Stimulated activated CD8-positive, alpha-beta memory T cell treated with anti-CD3 and anti-CD28 coated beads, Interleukin-15, amount 100 ng/mL, for 1 hour (primary cell): ENCODE measurements at regions not wholly inside any gene's neighbourhood (a gene's known extent, or its start where the extent isn't known, plus 50 kb on each side); places are given as distances from the start of the nearest gene placed in this dataset.

ENCODE experiments used
- DNase-seq: peaks from one replicate; pipeline ENCODE4 v3.0.0-alpha.2; 2020; ENCODE audit warnings: low read depth

DNA sequence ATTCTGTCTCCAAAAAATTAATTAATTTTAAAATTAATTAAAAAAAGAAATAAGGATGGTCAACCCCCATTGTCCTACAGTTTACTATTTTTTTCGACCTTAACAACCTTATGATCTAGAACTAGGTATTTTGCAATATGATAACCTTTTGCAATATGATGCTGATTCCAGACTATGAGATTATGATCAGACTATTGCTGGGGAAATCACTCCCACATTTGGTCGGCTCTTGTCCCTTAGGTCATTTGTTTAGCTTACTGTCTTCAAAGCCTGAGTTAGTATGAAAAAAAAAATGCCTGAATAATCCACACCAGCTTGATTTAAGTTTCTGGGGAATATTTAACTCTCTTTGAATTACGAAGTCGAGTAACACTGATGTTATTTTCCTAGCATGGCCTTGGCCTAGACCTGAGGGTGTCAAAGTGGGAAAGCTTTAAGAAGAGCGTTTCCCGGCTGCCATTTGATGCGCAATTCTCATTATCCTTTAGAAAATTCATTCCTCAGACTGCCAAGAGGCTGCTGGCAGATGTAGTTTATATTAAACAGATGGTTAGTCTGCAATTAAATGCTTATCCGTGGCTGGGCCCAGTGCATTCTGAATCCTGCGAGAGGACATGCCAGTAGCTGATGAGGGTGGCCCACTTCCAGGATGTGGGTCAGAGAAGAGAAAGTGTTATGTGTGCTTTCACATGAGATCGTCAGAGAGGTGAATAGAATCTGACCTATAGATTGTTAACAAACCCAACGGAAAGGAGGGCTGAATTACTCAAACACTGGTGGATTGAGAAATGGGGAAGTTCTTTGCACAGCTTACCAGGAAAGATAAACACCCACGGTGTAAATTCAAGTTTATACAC is 496.0 kb upstream of the THBS1 start:
- no peak for DNase-seq

DNA sequence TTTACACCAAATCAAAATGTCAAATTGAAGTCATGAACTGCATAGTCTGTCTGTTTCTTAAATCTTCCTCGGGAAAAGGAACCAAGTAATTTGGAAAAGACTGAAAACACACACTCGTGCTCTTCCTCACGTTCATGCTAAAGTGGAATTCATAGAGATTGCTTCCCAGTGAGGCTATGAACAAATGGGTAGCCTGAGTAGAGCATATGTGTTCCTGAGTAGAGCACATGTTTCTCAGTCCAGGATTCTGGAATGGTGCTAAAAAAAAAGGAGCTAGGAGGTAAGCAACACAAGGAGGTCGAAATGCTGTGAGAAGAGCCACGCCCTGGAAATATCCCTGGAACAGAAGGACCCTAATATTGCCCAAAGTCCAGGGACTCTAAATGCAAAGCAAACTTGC is 494.2 kb upstream of the THBS1 start:
- no peak for DNase-seq

DNA sequence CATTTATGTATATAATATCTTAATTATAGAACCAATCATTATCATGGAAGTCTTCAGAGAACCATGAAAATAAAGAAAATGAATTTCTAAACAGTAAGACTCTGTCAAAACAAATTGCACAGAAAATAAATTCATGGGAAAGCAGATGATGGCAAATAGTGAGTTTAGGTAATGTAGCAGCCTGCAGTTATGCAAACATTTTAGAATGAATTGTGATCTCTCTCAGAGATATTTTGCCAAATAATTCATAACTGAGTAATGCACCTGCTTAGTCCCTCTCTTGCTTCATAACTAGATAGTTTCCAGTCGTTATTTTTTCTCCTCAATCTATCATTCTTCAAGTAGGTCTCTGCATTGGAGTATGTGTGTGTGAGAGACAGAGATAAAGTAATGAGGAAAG is 492.7 kb upstream of the THBS1 start:
- DNase-seq = no peak

DNA sequence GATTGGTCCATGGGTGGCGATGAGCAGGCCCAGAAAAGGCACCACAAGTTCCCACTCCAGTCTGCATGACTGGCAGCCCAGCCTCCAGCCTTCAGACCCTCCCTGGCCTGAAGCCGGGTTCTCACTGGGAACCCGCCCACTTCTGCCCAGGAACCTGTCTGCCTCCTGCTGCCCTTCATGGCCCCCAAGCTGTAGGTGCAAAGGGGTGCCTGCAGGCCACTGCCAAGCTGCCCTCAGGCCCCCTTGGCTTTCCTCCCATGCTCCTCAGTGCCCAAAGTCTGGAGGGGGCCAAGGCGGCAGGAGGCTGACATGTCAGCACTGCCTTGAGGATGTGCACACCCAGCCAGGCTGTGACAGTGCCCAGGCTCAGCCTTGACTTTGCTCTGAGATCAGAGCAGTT is 488.5 kb upstream of the THBS1 start:
- DNase-seq = no peak

DNA sequence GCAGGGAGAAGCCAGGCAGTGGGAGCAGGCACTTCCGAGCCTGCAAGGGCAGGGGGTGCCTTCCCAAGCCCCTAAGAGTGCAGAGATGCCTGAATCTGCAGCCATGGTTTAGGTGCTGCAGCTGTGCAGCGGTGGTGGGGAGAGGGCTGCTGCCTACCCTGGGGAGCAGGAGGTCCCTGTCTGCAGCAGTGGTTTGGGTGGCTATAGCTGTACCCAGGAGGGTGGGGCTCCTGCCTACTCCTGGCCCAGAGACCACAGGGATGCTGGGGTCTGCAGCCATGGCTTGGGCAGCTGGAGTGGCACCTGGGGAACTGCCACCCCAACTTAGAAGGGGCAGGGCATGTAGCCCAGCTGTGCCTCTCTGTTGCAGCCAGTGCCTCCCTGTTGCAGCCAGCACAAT is 488.1 kb upstream of the THBS1 start:
- no peak for DNase-seq

DNA sequence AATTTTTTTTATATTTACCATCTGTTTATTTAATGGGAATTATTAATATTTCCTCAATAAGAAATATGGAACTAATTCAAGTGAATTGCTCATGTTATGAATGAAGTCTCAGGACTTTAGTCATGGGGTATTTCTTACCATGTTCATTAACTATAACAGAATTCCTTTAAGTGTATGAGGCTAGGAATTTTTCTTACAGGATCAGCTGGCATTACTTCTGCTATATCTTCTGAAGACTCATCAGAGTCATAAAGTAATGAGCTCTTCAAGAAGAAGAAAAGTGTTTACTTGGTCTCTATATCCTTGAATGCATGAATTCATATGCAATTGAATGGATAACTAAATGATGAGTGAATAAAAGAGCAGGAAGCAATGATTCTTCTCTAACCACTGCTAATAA is 486.8 kb upstream of the THBS1 start:
- no peak for DNase-seq

DNA sequence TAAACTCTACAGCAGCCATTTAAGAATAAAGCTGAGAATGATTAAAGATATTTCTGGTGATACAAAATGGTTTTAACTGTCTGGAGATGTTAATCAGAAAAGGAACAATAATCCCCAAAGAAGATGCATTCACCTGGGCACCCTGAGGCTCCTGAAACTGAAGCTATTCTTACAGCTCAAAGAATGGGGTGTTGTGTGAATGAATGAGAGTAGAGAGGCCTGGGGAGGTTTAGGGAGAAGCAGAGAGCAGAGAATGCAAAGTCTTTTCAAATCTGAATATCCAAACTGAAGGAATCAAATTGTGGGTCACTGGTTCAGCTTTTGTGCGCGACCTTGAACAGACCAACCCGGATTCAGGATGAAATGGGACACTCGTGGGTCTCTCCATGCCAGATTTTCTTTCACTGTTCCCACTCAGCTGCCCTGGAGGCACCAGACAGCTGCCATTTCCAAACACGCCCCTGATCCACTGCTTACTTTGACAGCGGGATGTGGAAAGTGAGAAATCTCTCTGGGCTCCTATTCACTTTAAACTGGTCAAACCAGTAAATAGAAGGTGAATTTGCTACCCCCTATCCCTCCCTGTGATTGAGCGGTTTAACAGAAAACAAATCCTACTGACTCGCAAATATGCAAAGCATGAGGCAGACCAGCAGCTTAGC is 485.5 kb upstream of the THBS1 start:
- no peak for DNase-seq

DNA sequence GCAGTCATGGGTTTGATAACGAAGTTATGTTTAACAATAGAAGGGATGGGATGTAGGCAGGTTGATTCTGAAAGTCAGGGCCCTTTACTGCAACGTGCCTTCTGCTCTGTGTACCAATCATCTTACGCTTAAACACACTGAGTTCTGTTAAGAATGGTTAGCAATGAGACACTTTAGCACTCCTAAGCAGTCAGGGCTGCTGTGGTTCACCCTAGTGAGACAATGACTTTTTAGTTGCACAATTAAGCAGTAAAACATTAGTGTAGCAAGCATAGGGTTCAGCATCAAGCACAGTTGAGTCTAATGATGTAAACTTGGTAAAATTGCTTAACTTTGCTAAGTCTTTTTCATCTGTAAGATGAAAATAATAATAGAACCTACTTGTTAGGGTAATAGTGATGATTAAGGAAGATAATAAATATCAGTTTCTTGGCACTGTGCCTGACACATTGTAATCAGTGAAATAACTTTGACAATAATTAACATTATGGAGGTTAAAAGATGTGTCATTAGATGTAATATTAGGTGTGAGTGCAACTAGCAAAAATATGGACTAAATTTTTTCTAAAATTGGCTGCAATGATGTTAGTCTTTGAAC is 484.2 kb upstream of the THBS1 start:
- no peak for DNase-seq

DNA sequence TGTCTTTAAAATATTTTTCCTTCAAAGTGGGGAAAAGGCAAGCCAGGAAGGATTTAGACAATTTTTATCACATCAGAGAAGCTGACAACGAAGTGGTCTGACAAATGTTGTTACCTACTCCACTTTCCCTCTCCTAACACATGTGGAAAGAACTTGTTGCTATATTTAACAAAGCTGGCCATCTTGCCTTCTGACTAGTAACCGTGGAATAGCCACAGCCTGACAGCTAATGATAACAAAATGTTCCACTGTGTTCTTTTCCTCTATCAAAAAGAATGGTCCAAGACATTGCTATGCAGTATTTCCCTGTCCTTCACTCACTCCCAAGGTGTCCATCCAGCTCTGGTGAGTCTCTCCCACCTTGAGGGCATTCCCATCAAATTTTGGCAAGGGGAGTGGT is 481.4 kb upstream of the THBS1 start:
- no peak for DNase-seq

DNA sequence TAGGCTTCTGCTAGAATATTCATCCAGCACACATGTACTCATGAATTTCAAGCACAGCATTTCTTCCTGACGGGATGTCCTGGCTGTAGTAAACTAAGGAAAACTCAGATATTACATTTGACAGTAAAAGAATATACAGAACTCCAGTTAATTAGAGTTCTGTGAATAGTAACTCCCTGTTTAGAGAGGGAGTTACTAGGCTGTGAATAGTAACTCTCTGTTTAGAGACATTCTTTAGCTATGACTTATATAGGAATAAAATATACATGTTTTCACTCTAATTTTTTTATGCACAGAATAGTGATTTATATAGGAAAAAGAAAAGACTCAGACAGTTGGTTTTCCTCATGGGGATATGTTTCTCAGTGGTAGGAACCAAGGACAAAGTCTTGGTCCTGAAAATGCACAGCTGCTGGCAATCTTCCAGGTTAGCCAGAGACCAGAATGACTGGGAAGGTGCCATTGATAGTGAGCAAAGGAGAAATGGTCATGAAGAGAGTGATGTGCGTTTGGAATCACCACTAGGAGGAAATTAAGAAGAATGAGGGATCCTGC is 480.7 kb upstream of the THBS1 start:
- DNase-seq = no peak

DNA sequence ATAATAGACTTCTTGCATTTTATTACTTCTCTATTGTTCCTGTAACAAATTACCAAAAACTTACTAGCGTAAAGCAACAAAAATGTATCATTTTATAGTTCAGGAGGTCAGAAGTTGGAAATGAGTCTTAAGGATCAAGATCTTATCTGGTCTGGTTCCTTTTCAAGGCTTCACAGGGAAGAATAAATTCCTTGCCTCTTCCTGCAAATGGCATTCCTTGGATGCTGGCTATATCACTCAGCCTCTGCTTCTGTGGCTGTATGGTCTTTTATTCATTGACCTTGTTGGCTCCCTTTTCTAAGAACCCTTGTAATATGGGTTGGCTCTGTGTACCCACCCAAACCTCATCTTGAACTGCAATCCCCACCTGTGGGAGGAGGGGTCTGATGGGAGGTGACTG is 478.4 kb upstream of the THBS1 start:
- no peak for DNase-seq

DNA sequence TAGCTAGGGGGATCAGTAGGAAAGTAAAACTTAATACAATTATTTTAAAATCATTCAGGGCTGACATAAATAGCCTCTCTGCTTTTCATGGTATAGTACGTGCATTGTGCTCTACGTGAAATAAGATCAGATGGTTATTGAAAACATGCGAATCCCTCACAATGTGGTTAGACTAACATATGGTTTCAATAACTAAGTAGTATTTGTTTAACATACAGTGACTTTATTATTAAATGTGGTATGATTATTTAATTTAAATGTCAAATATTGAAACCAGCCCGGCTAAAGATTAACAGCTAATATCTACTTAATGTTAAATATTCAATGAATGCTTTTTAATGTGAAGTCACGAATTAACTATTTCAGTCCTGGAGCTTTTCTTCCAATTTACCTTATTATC is 473.9 kb upstream of the THBS1 start:
- no peak for DNase-seq

DNA sequence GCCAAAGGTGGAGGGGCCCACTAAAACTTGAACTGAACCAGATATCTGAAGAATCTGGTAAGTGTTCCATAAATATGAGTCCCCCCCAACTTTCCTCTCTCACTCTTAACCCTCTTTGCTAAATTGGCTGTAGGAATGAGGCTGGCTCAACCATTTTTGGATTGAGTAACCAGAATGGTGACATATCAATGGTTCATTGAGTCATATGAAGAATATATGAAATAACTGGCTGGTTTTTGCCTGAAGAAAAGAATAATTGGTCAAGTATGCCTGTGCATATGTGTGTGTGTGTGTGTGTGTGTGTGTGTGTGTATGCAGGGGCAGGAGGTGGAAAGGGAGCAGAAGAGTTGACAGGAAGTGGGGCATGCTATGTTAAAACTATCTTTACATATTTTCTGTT is 472.9 kb upstream of the THBS1 start:
- no peak for DNase-seq

DNA sequence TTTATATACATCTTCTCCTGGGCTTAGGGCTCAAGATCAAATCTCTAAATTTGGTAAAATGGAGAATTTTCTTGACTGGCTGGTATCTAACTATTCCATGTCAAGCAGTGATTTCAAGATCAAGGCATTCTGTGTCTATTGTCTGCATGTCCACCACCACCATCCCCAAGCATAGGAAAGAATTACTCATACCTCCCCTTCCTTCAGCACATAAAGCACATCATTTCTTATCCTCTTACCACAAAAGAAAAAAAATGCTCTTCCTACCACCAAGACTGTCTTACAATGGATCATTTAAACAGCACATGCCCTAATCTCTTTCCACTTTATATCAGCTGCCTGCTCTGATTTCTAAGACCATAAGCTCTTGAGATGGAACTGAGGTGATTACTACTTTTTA is 470.5 kb upstream of the THBS1 start:
- no peak for DNase-seq

DNA sequence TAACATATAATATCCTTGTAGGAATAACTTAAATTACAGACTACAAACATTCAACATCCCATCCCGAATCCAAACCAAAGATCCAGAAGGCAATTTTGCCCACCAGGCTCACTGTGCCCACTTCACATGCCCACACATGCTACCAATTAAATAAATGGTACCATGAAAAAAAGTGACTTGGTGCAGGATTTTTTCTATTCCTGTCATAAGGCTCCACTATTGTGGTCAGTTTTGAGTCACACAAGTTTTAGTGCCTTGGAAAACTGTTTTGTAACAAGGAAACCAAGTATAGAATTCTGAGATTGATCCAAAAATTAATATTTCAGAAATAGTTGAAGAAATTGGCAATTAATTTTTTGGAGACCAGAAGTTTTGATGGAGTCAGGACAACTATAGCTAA is 470.1 kb upstream of the THBS1 start:
- DNase-seq = no peak

DNA sequence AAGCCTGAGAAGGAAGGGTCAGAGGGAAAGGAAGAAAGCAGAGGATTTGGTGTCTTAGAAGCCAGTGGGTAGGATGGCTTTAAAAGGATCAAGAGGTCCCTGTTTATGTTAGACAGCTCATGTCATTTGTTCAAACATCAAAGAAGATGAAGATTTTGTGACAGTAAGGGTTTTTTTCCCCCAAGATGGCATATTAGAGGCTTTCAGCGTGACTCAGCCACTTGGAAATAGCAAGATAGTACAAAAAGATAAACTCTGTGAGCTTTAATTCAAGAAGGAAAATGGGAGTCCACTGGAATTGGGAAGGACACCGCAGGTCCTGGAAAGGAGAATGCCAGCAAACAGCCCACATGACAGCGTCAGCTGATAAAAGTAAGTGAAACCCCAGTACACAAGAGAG is 467.1 kb upstream of the THBS1 start:
- DNase-seq = no peak

DNA sequence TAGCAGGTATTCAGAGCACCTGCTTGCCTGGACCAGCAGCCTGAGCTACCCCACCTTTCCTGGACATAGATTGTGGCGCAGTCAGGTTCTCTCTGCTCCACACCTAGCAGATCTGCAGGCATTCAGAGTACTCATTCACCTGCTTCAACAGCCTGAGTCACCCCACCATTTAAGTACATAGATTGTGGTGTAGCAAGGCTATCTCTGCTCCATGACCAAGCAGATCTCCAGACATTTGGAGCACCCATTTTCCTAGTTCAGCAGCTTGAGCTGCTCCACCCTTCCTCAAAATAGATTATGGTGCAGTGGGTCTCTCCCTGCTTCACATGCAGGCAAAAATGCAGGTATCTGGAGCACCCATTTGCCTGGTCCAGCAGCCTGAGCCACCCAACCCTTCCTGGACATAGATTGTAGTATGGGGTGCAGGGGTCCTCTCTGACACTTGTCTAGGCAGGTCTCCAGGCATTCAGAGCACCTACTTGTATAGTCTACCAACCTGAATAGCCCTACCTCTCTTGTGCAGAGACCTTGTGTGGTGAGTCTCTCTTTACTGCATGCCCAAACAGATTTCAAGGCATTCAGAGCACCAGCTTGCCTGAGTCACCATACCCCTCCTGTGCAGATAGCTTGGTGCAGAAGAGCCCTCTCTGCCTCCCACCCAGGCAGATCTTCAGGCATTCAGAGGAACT is 466.0 kb upstream of the THBS1 start:
- no peak for DNase-seq

DNA sequence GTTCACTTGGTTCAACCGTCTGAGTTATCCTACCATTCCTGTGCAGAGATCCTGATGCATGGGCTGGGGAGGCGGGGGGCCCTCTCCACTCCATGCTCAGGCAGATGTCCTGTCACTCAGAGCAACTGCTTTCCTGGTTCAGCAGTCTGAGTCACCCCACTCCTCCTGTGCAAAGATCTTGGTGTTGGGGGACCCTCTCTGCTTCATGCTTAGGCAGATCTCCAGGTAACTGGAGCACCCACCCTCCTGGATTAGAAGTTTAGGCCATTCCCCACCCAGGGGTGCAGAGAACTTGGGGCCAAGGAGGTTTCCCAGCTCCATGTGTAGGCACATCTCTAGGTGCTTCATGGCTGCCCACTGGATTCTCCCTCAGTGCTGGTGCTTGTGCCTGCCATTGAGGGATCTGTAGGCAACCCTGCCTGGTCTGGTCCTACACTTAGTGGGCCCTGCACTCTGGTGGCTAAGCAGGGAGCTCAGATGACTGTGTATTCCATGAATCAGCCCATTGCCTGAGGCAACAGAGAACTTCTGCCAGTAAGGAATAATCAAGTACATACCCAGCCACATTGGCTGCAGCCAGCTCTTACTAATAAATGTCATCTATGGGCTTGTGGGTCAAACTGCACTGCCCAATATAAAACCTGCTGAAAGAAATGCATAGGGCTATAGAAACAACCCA is 465.4 kb upstream of the THBS1 start:
- no peak for DNase-seq

DNA sequence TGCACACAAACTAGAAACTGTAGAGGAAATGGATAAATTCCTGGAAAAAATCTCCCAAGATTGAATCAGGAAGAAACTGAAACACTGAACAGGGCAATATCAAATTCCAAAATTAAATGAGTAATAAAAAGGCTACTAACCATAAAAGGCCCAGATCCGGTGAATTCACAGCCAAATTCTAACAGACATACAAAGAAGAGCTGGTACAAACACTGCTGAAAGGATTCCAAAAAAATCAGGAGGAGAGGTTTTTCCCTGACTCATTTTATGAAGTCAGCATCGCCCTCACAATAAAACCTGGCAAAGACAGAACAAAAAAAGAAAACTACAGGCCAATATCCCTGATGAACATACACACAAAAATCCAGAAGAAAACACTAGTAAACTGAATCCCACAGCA is 462.4 kb upstream of the THBS1 start:
- no peak for DNase-seq

DNA sequence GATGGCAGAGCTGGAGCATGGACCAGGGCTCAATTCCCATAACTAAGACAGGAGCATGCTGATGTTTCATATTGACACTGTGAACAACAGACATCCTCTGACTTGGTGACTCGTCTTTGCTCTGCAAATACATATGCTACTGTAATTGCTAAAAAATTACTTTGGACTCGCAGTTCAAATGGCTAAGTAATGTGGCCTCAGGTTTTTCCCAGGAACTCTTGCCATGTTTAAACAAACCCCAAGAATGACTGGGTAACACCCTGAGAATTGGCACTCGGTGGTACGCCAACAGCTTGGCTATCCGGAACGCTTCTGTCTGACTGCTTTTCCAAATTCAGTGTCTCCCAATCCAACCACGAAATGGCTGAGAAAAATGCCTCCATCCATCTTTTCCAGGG is 456.7 kb upstream of the THBS1 start:
- no peak for DNase-seq

DNA sequence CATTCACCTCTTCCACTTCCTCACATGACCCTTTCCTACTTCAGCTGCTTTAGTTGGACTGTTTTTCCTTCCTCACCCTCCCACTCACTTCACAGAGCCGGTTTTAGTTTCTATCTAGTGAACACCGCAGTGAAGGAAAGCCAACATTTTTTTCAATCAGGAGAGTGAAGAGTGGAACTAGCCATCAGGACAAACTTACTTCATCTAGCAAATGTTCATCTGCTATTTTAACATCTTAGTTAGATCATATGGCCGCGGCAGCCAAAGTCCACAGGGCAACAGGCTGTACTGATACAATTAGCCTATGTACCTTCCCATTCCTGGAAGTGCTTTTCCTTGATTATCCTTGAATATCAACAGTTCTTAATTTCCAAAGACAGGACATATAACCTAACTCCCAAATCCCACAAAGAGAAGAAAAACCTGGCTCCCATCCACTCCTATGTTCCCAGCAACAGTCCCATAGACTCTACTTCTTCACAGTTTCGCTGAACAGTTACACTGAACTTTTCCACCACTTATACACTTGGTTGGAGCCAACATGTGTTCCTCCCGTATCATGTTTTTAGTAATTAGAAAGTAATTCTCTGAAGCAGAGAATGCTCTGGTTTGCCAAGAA is 456.2 kb upstream of the THBS1 start:
- DNase-seq = no peak

DNA sequence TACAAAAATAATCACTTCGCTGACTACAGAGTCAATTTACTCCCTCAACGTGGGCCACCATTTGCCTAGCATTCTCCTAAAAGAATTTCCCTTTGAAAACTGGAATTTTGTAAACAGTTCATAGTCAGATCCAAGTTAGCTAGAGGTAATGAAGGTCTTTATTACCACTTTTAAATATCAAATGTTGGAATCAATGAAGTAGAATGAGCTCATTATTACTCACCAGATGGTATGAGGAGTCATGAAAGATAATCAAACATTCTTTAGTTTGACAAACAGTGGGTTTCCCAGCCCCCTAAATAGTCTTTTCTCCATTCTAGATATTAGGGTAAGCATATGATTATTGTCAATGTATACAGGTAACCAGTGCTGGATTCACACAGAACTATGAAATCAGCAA is 455.7 kb upstream of the THBS1 start:
- DNase-seq = no peak
